HG03025 (cell line): ENCODE measurements at regions not wholly inside any gene's neighbourhood (a gene's known extent, or its start where the extent isn't known, plus 50 kb on each side); places are given as distances from the start of the nearest gene placed in this dataset.
"Not testable (repeated sequence)": the region's sequence is repeated elsewhere in the genome, so short reads cannot be mapped to it uniquely, and the experiment has no call there.

Experiments
- ATAC-seq: cut with Tn5 transposase; IDR thresholded peaks from one replicate; pipeline ENCODE4 v1.9.1; 2021; ENCODE audit warnings: mild to moderate bottlenecking, moderate library complexity; ENCODE audit not compliant: unreplicated experiment, low FRiP score

GRCh38 chr5:96113170-96113939, 151.7 kb upstream of the ELL2 start:
- no peak for ATAC-seq

- no peak for ATAC-seq
These were observed 151.1 kb upstream of the ELL2 start for GRCh38 chr5:96112703-96113102.

DNA sequence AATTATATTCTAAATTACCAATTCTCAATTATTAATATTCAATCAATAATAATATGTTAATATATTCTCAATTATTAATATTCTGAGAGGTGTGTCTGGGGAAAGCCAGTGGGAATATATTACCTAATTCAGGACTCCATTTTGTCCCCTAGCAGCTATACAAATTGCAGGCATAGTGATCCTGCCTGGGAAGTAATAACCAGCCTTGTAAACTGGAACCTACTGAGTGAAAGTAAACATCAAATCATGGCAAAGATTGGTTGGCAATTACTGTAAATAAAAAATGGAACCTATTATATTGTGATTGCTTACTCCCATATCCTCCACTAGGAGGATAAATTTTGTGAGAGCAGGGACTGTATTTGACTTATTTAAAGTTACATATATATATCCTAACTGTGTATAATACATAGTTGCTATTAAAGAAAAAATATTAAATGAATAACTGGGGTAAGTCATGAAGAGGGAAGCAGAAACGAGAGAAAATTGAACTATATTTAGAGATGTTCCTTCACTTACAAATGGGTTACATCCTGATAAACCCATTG, 150.5 kb upstream of the ELL2 start:
- no peak for ATAC-seq

GRCh38 chr5:96111080-96111756, 149.6 kb upstream of the ELL2 start:
- no peak for ATAC-seq

GRCh38 chr5:96110300-96110699, 148.6 kb upstream of the ELL2 start:
- ATAC-seq: no peak

- not testable (repeated sequence) for ATAC-seq
These were observed 147.0 kb upstream of the ELL2 start for GRCh38 chr5:96108629-96109028.

GRCh38 chr5:96103829-96104228, 142.2 kb upstream of the ELL2 start:
- not testable (repeated sequence) for ATAC-seq

DNA sequence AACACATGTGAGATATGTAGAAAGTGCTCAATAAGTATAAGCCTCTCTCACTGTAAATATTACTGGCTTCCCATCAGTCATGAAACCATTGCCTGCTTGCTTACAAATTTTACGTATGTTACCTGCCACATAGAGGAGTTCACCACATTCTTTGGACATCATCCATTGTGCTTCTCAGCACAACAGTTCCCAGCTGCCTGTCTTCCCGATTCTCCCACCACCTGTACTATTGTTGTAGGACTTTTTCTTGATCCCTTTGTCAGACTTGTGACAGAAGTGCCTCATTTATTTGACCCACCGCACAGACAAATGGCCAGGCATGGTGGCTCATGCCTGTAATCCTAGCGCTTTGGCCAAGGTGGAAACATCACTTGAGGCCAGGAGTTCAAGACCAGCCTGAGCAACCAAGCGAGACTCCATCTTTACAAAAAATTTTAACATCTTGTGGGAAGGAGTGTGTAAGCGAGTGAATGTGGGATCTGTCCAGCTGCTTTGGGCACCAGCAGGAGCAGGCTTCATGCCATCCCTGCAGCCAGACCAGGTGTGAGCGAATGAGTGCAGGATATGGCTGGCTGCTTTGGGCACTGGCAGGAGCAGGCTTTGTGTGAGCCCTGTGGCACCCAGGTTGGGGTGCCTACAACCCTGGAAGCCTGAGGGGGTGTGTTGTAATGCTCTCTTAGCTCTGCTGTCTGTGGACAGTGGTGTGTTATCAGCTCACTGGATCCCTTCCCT, 139.9 kb upstream of the ELL2 start:
- ATAC-seq: no peak

GRCh38 chr5:96097488-96097887, 135.8 kb upstream of the ELL2 start:
- ATAC-seq: not testable (repeated sequence)

- no peak for ATAC-seq
These were observed 135.1 kb upstream of the ELL2 start for GRCh38 chr5:96096724-96097123.

GRCh38 chr5:96094904-96095303, 133.3 kb upstream of the ELL2 start:
- ATAC-seq: no peak

DNA sequence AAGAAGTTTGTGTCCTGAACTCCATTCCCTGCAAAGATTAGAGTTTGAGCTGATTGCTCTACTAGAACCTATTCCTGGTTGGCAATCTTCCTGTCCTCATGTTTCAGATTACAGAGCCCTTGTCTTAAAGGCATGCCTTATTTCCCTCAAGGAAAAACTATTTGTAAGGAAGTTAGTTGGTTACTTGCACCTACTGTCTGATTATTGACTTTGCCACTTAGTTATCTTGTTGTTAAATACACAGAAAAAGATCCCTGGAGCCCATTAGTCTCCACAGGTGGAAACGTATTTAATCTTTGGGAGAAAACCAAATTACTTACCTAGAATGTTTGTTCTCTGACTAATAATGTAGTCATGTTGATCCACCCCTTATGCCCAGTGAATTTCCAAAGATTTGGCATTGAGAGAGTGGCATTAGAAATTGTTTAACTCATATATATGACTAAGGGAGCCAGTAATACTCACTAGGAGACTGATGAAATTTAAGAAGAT, 132.3 kb upstream of the ELL2 start:
- no peak for ATAC-seq

- no peak for ATAC-seq
These were observed 131.7 kb upstream of the ELL2 start for GRCh38 chr5:96093340-96093739.

DNA sequence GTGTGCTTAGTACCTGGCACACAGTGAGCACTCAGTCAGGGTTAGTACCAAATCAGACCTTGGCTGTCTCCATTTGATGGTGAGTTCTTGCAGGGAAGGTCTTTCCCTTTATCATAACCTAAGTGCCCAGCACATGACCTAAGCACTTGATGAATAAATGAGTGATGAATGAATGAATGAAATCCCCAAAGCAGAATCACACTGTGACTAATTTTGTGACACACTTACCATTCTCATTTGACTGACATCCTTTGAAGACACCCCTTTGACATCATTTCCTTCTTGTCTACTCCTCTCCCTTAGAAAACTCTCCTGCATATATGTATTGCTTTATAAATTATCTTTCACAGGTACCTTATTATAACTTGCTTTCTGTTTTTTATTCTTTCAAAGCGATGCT, 130.2 kb upstream of the ELL2 start:
- ATAC-seq: no peak

- ATAC-seq: no peak
These were observed 128.6 kb upstream of the ELL2 start for GRCh38 chr5:96090215-96090614.

GRCh38 chr5:96088706-96089498, 127.3 kb upstream of the ELL2 start:
- ATAC-seq: no peak

GRCh38 chr5:96087939-96088338, 126.3 kb upstream of the ELL2 start:
- no peak for ATAC-seq

DNA sequence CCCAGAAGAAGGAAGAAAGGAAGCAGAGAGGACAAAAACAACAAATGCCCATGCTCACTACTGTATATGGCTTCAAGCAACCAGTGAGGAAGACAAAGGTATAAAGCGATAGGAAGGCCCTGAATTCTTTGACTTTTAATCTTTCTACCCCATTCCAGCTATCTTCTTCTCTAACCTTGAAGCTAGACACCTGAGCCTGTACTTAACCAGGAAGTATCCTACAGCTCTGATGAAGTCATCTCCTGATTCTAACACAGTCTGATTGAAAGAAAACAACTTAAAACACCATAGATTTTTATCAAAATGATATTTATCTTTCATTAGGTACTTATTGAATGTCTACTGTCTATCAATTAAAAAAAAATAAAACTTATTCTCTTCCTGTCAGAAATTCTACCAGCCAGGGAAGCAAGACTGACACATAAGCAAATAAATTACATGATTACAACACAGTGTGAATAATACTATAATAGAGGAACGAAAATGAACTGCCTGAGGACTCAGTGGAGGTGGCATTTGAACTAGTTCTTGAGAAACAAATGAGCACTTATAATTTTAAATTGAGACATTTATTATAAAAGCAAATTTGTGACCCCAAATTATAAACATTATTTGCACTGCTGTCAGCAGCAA, 123.3 kb upstream of the ELL2 start:
- ATAC-seq: no peak

DNA sequence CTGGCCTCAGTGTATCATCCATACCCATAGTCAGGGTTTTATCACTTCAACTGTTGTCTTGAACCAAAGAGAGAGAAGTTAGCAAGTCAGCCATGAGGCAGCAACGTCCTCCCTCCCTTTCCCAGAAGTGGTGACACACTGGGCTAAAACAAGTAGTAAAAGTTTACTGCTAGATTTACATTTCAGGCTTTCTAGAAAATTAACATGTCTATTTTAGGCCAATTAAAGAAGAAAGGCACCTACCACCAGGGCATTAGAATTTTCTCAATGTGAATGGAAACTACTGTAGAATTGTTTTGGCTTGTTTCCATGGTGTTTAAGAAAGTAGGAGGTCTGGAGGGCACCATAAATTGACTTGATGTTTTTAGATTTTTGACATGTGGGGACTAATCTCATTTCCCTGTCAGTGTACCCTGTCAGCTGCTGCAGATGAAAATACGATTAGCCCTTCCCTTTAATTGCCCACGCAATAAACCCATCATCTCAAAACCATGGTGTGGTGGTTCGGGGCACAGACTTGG, 121.8 kb upstream of the ELL2 start:
- no peak for ATAC-seq
